Loucy (cell line): ENCODE measurements at regions not wholly inside any gene's neighbourhood (a gene's known extent, or its start where the extent isn't known, plus 50 kb on each side); places are given as distances from the start of the nearest gene placed in this dataset.

Experiments used
- H2AFZ ChIP-seq: fragments of 200-600 bp; sonication (generic); 2 replicates; pipeline ENCODE4 v1.6.0; 2016; ENCODE audit warnings: antibody characterized with exemption, mild to moderate bottlenecking, low read length, moderate library complexity
- H3F3A ChIP-seq: fragments of 200-600 bp; 2 replicates; pipeline ENCODE4 v1.6.0; 2016; ENCODE audit warnings: antibody characterized with exemption, low read depth, mild to moderate bottlenecking
- H3K27me3 ChIP-seq: fragments of 200-600 bp; sonication (generic); 2 replicates; pipeline ENCODE4 v1.6.1; 2014; ENCODE audit warnings: low read length, mild to moderate bottlenecking; ENCODE audit not compliant: insufficient read depth, poor library complexity, severe bottlenecking
- H3K36me3 ChIP-seq: fragments of 200-600 bp; sonication (generic); 2 replicates; pipeline ENCODE4 v1.6.1; 2016; ENCODE audit warnings: low read length; ENCODE audit not compliant: insufficient read depth
- H3K4me1 ChIP-seq: fragments of 200-600 bp; sonication (generic); 2 replicates; pipeline ENCODE4 v1.5.1; 2014; ENCODE audit warnings: low read length, mild to moderate bottlenecking; ENCODE audit not compliant: insufficient read depth, poor library complexity, severe bottlenecking
- H3K4me2 ChIP-seq: fragments of 200-600 bp; sonication (generic); 2 replicates; pipeline ENCODE4 v1.6.0; 2014; ENCODE audit warnings: antibody characterized with exemption, low read length, low read depth, mild to moderate bottlenecking; ENCODE audit not compliant: poor library complexity, severe bottlenecking
- H3K4me3 ChIP-seq: fragments of 200-600 bp; sonication (generic); 2 replicates; pipeline ENCODE4 v1.5.1; 2014; ENCODE audit warnings: low read length, mild to moderate bottlenecking, mixed read lengths; ENCODE audit not compliant: poor library complexity, severe bottlenecking
- H3K79me2 ChIP-seq: fragments of 200-600 bp; sonication (generic); 2 replicates; pipeline ENCODE4 v1.6.1; 2014; ENCODE audit warnings: low read length; ENCODE audit not compliant: insufficient read depth
- H3K9ac ChIP-seq: fragments of 200-600 bp; sonication (generic); 2 replicates; pipeline ENCODE4 v1.6.0; 2014; ENCODE audit warnings: mild to moderate bottlenecking, low read depth, low read length, moderate library complexity; ENCODE audit not compliant: poor library complexity, severe bottlenecking
- H3K9me2 ChIP-seq: fragments of 200-600 bp; sonication (generic); replicated peaks from 2 replicates; pipeline ENCODE4 v1.6.1; 2016; ENCODE audit warnings: low read depth, low read length, mixed read lengths
- H3K9me3 ChIP-seq: fragments of 200-600 bp; sonication (generic); 2 replicates; pipeline ENCODE4 v1.6.1; 2014; ENCODE audit warnings: mild to moderate bottlenecking, antibody characterized with exemption, low read length, low read depth; ENCODE audit not compliant: insufficient read depth
- H4K20me1 ChIP-seq: fragments of 200-600 bp; sonication (generic); 2 replicates; pipeline ENCODE4 v1.6.0; 2014; ENCODE audit warnings: antibody characterized with exemption, low read length, mild to moderate bottlenecking; ENCODE audit not compliant: insufficient read depth, poor library complexity, severe bottlenecking
- EZH2phosphoT487 ChIP-seq: fragments of 200-600 bp; IDR thresholded peaks from 2 replicates; pipeline ENCODE4 v1.6.1; 2018; ENCODE audit warnings: antibody characterized with exemption, mild to moderate bottlenecking, moderate library complexity, borderline replicate concordance
- TF ChIP-seq, protein P1 (sequence below): fragments of 200-600 bp; sonication (generic); conservative IDR thresholded peaks from 2 replicates; pipeline ENCODE4 v1.5.1; 2014; ENCODE audit warnings: mild to moderate bottlenecking, antibody characterized with exemption, low read length

DNA sequence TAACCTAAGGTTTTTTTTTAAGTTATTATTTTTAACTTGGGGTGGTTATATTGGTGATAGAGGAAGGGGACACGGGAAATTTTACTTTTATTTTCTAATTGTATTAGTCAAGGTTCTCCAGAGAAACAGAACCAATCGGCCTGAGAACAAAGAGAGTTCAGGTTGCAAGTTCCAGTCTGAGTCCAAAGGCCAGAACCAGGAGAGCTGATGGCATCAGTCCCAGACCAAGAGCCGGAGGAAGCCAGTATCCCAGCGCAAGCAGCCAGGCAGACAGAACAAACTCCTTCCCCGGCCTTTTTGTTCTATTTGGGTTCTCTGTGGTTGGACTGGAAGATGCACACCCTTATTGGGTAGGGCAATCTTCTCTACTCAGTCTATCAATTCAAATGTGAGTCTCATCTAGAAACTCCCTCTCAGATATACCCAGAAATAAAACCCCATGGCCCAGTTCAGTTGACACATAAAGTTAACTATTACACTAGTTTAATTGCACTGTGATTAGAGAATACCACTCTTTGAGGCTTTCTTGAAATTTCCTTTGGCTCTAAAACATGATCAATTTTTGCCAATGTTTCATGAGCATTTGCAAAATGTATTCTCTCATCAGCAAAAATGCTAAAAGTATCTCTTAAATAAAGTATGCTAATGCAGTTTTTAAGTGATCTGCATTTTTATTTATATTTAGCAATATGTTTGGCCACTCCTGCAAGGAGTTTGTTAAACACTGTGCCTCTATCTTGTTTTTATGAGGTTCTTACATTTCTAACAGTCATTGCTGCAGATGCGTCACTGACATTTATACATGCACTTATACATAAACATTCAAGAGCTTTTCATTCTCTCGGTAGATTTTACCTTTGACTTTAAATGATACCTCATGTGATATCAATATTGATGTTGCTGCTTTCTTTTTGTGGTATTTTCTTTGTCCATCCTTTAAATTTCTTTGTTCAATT, 103.2 kb upstream of the SSTR4 start:
- no peaks in the 10 kb centered on the region for H4K20me1 ChIP-seq
- H2AFZ ChIP-seq = no peak overlapping the region
- no peaks in the 10 kb centered on the region for H3K27me3 ChIP-seq
- H3K9me2 ChIP-seq = no peaks in the 10 kb centered on the region
- TF ChIP-seq, protein P1, sequence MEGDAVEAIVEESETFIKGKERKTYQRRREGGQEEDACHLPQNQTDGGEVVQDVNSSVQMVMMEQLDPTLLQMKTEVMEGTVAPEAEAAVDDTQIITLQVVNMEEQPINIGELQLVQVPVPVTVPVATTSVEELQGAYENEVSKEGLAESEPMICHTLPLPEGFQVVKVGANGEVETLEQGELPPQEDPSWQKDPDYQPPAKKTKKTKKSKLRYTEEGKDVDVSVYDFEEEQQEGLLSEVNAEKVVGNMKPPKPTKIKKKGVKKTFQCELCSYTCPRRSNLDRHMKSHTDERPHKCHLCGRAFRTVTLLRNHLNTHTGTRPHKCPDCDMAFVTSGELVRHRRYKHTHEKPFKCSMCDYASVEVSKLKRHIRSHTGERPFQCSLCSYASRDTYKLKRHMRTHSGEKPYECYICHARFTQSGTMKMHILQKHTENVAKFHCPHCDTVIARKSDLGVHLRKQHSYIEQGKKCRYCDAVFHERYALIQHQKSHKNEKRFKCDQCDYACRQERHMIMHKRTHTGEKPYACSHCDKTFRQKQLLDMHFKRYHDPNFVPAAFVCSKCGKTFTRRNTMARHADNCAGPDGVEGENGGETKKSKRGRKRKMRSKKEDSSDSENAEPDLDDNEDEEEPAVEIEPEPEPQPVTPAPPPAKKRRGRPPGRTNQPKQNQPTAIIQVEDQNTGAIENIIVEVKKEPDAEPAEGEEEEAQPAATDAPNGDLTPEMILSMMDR = no peak
- TF ChIP-seq EZH2phosphoT487 = no peak
- no peaks in the 10 kb centered on the region for H3K9me3 ChIP-seq
- no peak overlapping the region for H3K4me3 ChIP-seq
- H3K9ac ChIP-seq = no peak overlapping the region
- H3K4me2 ChIP-seq = no peak overlapping the region
- H3K36me3 ChIP-seq = no peaks in the 10 kb centered on the region
- H3K79me2 ChIP-seq = no peaks in the 10 kb centered on the region
- no peaks in the 10 kb centered on the region for H3K4me1 ChIP-seq
- no peaks in the 10 kb centered on the region for H3F3A ChIP-seq

DNA sequence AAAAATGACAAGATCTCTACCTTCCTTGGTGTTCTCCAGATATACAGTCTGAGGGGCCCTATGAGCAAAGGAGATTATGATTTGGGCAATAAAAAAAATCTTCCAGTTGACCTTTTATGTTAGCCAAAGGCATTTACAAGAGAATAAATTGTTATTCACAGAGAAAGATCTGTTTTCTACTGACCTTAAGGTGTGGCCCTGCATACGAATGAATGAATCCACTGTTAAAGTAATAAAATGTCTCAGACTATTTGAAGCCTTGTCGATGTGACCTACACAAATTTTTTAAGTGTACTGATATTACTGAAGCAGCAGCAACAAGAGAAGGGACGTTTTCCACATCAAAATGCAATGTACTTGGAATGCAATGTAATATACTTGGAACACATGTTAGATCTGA, 95.9 kb upstream of the SSTR4 start:
- no peaks in the 10 kb centered on the region for H4K20me1 ChIP-seq
- H3K27me3 ChIP-seq = no peaks in the 10 kb centered on the region
- no peak for TF ChIP-seq EZH2phosphoT487
- TF ChIP-seq, protein P1 = no peak
- H3K9ac ChIP-seq = no peak overlapping the region
- H3K4me2 ChIP-seq = no peak overlapping the region
- no peaks in the 10 kb centered on the region for H3K36me3 ChIP-seq
- no peaks in the 10 kb centered on the region for H3K4me1 ChIP-seq
- H3K79me2 ChIP-seq = no peaks in the 10 kb centered on the region
- H3K9me2 ChIP-seq = no peaks in the 10 kb centered on the region
- no peaks in the 10 kb centered on the region for H3F3A ChIP-seq
- H3K4me3 ChIP-seq = no peak overlapping the region
- no peaks in the 10 kb centered on the region for H3K9me3 ChIP-seq
- H2AFZ ChIP-seq = no peak overlapping the region

DNA sequence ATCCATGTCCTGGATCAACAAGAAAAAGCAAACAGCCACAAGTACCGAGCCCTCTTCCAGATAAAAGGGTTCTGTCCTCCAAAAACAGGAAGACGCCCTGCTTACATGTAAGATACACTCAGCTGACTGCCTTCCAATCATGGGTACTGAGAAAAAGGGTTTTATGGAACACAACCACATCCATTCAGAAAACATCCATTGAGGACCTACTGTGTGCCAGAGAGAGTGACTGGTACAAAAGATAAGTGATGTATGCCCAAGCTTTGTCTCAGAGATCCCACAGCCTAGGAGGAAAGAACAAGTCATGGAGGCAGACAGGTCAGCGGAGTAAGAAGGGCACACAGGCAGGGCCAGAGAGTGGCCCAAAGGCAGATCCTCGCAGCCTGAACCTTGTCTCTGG, 94.8 kb upstream of the SSTR4 start:
- no peaks in the 10 kb centered on the region for H3F3A ChIP-seq
- H4K20me1 ChIP-seq = no peaks in the 10 kb centered on the region
- H3K9me2 ChIP-seq = no peaks in the 10 kb centered on the region
- no peaks in the 10 kb centered on the region for H3K4me1 ChIP-seq
- H3K79me2 ChIP-seq = no peaks in the 10 kb centered on the region
- no peak overlapping the region for H3K4me3 ChIP-seq
- no peaks in the 10 kb centered on the region for H3K9me3 ChIP-seq
- H2AFZ ChIP-seq = no peak overlapping the region
- TF ChIP-seq, protein P1 = no peak
- TF ChIP-seq EZH2phosphoT487 = no peak
- no peak overlapping the region for H3K9ac ChIP-seq
- H3K36me3 ChIP-seq = no peaks in the 10 kb centered on the region
- no peak overlapping the region for H3K4me2 ChIP-seq
- H3K27me3 ChIP-seq = no peaks in the 10 kb centered on the region
